HG03196 (cell line): ENCODE measurements at regions not wholly inside any gene's neighbourhood (a gene's known extent, or its start where the extent isn't known, plus 50 kb on each side); places are given as distances from the start of the nearest gene placed in this dataset.
"Not testable (repeated sequence)": the region's sequence is repeated elsewhere in the genome, so short reads cannot be mapped to it uniquely, and the experiment has no call there.

Experiments used
- ATAC-seq: cut with Tn5 transposase; IDR thresholded peaks from one replicate; pipeline ENCODE4 v1.9.1; 2021; ENCODE audit not compliant: unreplicated experiment

GRCh38 chr6:120826253-120826652, 508.0 kb downstream of the TBC1D32 start:
- no peak for ATAC-seq

GRCh38 chr6:120816794-120817193, 517.5 kb downstream of the TBC1D32 start:
- no peak for ATAC-seq

GRCh38 chr6:120805276-120805675, 529.0 kb downstream of the TBC1D32 start:
- no peak for ATAC-seq

DNA sequence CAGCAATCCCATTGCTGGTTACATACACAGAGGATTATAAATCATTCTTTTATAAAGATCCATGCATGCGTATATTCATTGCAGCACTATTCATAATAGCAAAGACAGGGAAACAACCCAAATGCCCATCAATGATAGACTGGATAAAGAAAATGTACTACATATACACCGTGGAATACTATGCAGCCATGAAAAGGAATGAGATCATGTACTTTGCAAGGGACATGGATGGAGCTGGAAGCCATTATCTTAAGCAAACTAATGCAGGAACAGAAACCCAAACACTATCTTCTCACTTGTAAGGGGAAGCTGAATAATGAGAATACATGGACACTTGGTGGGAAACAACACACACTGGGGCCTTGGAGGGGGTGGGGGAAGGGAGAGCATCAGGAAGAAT, 529.7 kb downstream of the TBC1D32 start:
- ATAC-seq: no peak

GRCh38 chr6:120786682-120787081, 547.6 kb downstream of the TBC1D32 start:
- ATAC-seq: no peak

GRCh38 chr6:120786256-120786655, 548.0 kb downstream of the TBC1D32 start:
- no peak for ATAC-seq

GRCh38 chr6:120785459-120786086, 548.7 kb downstream of the TBC1D32 start:
- ATAC-seq: no peak

- ATAC-seq: no peak
Observed at GRCh38 chr6:120779441-120779840, 554.8 kb downstream of the TBC1D32 start.

- ATAC-seq: no peak
Observed at GRCh38 chr6:120775698-120776097, 558.6 kb downstream of the TBC1D32 start.

GRCh38 chr6:120774275-120774674, 560.0 kb downstream of the TBC1D32 start:
- no peak for ATAC-seq

DNA sequence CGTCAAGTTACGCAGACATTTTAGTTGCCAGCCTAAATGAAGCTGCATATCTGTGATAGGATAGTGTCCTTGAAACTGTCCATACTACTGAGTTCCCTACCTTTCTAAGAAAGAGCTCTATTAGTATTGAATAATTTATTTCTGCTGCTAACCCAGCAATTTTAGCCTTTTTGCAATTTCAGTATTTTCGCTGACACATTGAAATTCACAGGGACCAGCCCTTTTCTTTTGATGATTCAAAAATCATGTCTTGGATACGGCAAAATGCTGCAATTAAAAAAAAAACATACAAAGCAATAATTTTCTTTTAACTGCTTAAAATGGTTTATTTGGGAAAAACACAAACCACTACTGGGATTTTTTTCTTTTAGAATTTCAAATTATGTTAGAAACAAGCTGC, 563.3 kb downstream of the TBC1D32 start:
- ATAC-seq: no peak

DNA sequence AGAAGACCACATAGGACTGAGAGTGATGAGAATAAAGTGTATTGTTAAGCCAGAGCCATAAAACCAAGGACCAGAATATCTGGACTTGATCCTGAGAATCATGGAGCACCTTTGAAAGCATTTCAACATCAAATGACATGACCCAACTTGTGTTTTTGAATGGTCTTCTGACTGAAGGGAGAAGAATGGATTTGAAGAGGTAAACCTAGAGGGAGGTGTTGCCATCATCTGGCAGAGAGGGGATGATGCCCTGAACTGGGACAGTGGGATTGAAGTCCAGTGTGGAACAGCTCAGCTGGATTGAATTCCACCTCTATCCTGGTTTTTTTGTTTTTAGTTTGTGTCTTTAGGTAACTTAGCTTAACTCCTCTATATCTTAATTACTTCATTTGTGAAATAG, 570.0 kb downstream of the TBC1D32 start:
- ATAC-seq: no peak

DNA sequence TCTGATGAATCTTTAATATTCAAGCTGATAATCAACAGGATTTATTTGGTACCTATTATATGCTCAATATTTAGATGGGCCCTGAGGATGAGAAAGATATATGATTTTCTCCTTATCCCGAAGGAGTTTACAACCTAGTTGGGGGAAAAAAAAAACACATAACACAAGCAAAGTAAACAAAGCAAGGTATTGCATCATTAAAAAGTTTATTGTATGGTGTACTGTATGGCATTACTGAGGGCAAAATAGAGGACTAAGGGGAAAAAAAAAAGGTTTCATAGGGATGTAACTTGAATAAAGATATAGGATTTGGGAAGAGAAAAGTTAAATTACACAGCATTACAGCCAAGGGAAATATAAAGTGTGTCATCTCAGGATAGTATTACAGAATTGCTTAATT, 574.7 kb downstream of the TBC1D32 start:
- no peak for ATAC-seq

DNA sequence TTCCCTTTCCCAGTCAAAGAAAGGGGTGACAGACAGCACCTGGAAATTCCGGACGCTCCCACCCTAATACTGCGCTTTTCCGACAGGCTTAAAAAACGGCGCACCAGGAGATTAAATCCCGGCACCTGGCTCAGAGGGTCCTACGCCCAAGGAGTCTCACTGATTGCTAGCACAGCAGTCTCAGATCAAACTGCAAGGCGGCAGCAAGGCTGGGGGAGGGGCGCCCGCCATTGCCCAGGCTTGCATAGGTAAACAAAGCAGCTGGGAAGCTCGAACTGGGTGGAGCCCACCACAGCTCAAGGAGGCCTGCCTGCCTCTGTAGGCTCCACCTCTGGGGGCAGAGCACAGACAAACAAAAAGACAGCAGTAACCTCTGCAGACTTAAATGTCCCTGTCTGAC, 585.7 kb downstream of the TBC1D32 start:
- ATAC-seq: not testable (repeated sequence)

DNA sequence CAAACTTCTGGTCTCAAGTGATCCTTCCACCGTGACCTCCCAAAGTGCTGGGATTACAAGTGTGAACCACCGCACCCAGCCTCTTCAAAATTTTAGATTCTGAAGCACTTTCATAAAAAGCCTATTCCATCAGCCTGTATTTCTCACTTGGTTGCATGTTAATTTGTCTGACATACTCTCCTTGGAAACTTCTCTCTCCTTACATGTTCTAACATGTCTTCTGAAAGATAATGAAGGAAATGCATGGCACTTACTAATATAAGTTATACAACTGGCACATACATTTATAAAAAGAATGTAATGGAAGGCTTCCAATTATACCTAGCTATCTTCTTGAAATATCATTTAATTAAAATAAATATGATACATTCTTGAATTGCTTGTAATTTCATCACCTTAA, 597.5 kb downstream of the TBC1D32 start:
- no peak for ATAC-seq

GRCh38 chr6:120735641-120736040, 598.6 kb downstream of the TBC1D32 start:
- no peak for ATAC-seq

DNA sequence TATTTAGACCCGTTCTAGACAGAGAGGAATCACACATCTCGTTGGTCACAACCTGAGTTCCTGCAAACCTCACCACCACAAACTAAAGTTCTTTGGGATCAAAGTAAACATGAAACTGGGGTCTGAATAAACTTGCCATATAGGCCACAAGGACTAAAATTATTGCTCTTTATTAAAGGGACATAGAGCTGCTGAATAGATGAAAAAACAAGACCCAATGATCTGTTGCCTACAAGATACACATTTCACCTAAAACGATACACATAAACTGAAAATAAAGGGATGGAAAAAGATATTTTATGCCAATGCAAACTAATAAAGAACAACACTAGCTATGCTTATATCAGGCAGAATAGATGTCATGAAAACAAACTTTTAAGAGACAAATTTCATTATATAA, 623.0 kb downstream of the TBC1D32 start:
- no peak for ATAC-seq

- ATAC-seq: no peak
Observed at GRCh38 chr6:120700001-120700400, 634.3 kb downstream of the TBC1D32 start.

DNA sequence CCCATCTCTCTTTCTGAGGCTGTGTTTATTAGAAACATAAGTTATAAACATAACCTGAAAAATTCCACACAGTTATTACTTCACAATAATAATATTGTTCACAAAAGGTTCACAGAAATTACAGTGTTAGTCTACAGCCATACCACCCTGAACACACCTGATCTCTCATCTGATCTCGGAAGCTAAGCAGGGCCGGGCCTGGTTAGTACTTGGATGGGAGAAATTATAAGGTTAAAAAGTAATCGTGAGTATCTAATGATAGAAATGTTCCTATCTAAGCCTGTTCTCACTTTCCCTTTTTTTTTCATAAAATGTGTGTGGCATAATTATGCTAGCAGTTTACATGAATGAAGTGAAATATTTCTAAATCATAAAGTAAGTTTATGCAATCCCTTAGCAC, 647.8 kb downstream of the TBC1D32 start:
- ATAC-seq: no peak

- no peak for ATAC-seq
Observed at GRCh38 chr6:120682145-120682544, 652.1 kb downstream of the TBC1D32 start.

- ATAC-seq: no peak
Observed at GRCh38 chr6:120681204-120681603, 653.1 kb downstream of the TBC1D32 start.

DNA sequence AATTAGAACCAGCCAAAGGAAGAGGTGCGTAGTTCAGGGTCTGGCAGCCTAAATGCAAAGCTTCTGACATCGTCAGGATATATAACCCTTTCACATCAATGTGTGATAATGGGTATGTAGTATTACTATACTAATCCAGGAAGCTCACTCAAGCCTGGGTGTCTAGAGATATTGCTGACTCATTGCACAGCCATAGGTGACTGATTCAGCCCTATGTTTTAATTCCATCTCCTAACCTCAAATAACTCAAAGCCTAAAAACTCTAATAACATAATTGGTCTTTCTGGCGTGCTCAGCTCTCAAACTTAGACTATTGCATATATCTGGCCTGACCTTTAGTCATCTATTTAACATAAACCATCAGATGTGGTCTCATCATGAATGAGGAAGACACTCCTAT, 658.4 kb downstream of the TBC1D32 start:
- ATAC-seq: no peak

- no peak for ATAC-seq
Observed at GRCh38 chr6:120671519-120671918, 662.8 kb downstream of the TBC1D32 start.
